Tibial nerve (tissue), 3 donors: ENCODE measurements at regions not wholly inside any gene's neighbourhood (a gene's known extent, or its start where the extent isn't known, plus 50 kb on each side); places are given as distances from the start of the nearest gene placed in this dataset.

ENCODE experiments used
- POLR2A ChIP-seq, 2 donors: fragments of 450-650 bp; IDR thresholded peaks; one replicate each; pipeline ENCODE4 v1.6.1; 2017; ENCODE audit warnings: antibody characterized with exemption in 2 of 2, mild to moderate bottlenecking in 2 of 2, moderate library complexity in 2 of 2
- TF ChIP-seq, protein P1 (sequence below), 5 experiments: fragments of 200-600 bp in 3 of 5; fragments of 450-650 bp in 2 of 5; sonication (generic) in 3 of 5; IDR thresholded peaks; one replicate each; pipeline ENCODE4 v1.5.1; 2016 to 2019; ENCODE audit warnings: antibody characterized with exemption in 5 of 5, mild to moderate bottlenecking in 3 of 5, moderate library complexity in 2 of 5

DNA sequence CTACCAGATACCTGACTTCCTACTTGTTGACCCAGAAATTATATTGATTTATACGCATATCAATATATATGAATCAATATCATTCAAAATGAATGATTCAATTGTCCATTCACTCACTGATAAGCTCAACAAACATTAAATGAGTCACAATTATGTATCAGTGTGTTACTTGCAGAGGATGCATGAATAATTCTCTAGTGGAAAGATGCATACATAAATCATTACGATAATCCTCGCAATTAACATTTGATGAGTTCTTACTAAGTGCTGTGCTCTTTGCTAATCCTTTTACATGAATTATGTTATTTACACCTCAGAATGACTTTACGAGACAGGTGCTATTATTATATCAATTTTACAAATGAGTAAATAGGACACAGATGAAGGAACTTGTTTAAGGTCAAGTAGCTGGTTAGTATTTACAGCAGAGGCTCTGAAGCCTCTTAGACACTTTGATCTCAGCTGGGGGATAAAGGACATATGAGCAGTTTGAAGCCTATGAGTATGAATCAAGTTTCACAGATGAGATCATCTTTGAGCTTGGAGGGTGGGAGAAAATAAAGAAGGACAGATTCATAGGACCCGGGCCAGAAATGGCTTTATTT, 112.8 kb upstream of the ADAMTS5 start:
- no peak for TF ChIP-seq POLR2A (IDR thresholded peaks at IDR 0.05)
- TF ChIP-seq, protein P1, sequence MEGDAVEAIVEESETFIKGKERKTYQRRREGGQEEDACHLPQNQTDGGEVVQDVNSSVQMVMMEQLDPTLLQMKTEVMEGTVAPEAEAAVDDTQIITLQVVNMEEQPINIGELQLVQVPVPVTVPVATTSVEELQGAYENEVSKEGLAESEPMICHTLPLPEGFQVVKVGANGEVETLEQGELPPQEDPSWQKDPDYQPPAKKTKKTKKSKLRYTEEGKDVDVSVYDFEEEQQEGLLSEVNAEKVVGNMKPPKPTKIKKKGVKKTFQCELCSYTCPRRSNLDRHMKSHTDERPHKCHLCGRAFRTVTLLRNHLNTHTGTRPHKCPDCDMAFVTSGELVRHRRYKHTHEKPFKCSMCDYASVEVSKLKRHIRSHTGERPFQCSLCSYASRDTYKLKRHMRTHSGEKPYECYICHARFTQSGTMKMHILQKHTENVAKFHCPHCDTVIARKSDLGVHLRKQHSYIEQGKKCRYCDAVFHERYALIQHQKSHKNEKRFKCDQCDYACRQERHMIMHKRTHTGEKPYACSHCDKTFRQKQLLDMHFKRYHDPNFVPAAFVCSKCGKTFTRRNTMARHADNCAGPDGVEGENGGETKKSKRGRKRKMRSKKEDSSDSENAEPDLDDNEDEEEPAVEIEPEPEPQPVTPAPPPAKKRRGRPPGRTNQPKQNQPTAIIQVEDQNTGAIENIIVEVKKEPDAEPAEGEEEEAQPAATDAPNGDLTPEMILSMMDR (IDR thresholded peaks at IDR 0.05), result no peak
